ENCODE measurements at regions not wholly inside any gene's neighbourhood (a gene's known extent, or its start where the extent isn't known, plus 50 kb on each side); places are given as distances from the start of the nearest gene placed in this dataset.

- TF ChIP-seq EP300 (IDR thresholded peaks at IDR 0.05; ENCODE audit: borderline replicate concordance in 1 of 2, low read depth in 2 of 2, low read length in 2 of 2) (no peak), JUN (IDR thresholded peaks at IDR 0.05; ENCODE audit: low read depth, low read length) (no peak), TEAD4 (IDR thresholded peaks at IDR 0.05; ENCODE audit: low read depth, low read length) (no peak), MAFK (IDR thresholded peaks at IDR 0.05; ENCODE audit: low read depth, low read length) (no peak), CREB1 (IDR thresholded peaks at IDR 0.05) (no peak), PHF8 (conservative IDR thresholded peaks at IDR 0.05; ENCODE audit: low read depth, low read length) (no peak), EGR1 (IDR thresholded peaks at IDR 0.05; ENCODE audit: borderline replicate concordance, low read depth, low read length) (no peak), RAD21 (IDR thresholded peaks at IDR 0.05 in 1 of 2, conservative IDR thresholded peaks at IDR 0.05 in 1 of 2; ENCODE audit: low read depth in 2 of 2, low read length in 2 of 2) (no peak), ASH2L (IDR thresholded peaks at IDR 0.05; ENCODE audit: low read length) (no peak), ZNF274 (IDR thresholded peaks at IDR 0.05; ENCODE audit: borderline replicate concordance, extremely low read depth, low read length) (no peak), HDAC6 (IDR thresholded peaks at IDR 0.05; ENCODE audit: low read depth, low read length) (no peak), EZH2 (IDR thresholded peaks at IDR 0.05; ENCODE audit: low read depth, low read length, severe bottlenecking) (no peak)
- TF ChIP-seq, protein P1, sequence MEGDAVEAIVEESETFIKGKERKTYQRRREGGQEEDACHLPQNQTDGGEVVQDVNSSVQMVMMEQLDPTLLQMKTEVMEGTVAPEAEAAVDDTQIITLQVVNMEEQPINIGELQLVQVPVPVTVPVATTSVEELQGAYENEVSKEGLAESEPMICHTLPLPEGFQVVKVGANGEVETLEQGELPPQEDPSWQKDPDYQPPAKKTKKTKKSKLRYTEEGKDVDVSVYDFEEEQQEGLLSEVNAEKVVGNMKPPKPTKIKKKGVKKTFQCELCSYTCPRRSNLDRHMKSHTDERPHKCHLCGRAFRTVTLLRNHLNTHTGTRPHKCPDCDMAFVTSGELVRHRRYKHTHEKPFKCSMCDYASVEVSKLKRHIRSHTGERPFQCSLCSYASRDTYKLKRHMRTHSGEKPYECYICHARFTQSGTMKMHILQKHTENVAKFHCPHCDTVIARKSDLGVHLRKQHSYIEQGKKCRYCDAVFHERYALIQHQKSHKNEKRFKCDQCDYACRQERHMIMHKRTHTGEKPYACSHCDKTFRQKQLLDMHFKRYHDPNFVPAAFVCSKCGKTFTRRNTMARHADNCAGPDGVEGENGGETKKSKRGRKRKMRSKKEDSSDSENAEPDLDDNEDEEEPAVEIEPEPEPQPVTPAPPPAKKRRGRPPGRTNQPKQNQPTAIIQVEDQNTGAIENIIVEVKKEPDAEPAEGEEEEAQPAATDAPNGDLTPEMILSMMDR (IDR thresholded peaks at IDR 0.05; ENCODE audit: control extremely low read depth in 1 of 3, insufficient read depth in 1 of 3, low read depth in 1 of 3, low read length in 3 of 3) = no peak
Measured at GRCh38 chr2:59851836-59852475, 701.5 kb downstream of the BCL11A start.
